ENCODE measurements at regions not wholly inside any gene's neighbourhood (a gene's known extent, or its start where the extent isn't known, plus 50 kb on each side); places are given as distances from the start of the nearest gene placed in this dataset.

GRCh38 chr1:193846876-193847604 lies 660.6 kb upstream of the B3GALT2 start:
- no peak for TF ChIP-seq POLR2A (IDR thresholded peaks at IDR 0.05)
- no peak for TF ChIP-seq CTCF (IDR thresholded peaks at IDR 0.05)
